Panc1 (cell line): ENCODE measurements at regions not wholly inside any gene's neighbourhood (a gene's known extent, or its start where the extent isn't known, plus 50 kb on each side); places are given as distances from the start of the nearest gene placed in this dataset.

Experiments used
- ATAC-seq: fragments of 200-7000 bp; cut with Tn5 transposase; 2 replicates; pipeline ENCODE4 v1.9.1; 2020; ENCODE audit warnings: mild to moderate bottlenecking, moderate library complexity
- BruUV-seq: library from RNA; stranded (reverse); fragments of 400-500 nt; replicated peaks from 2 replicates; lab custom pipeline; 2021; lab: Mats Ljungman, UMichigan
- CTCF ChIA-PET: fragments of 300-600 bp; sonication (Branson Sonifier 250); formaldehyde crosslinking; loops from one replicate; lab custom pipeline; 2022; ENCODE audit warnings: antibody characterized with exemption; lab: Charles Lee
- POLR2A ChIA-PET: fragments of 300-600 bp; sonication (Branson Sonifier 250); formaldehyde crosslinking; loops from one replicate; lab custom pipeline; 2022; ENCODE audit warnings: antibody characterized with exemption; lab: Charles Lee
- DNase-seq: peaks from one replicate; pipeline ENCODE4 v3.0.0-alpha.2; 2010; ENCODE audit warnings: low read depth, low spot score
- H3K27ac ChIP-seq: 2 replicates; pipeline ENCODE4 v1.5.1; 2011; ENCODE audit warnings: mild to moderate bottlenecking, low read length, inconsistent platforms
- H3K27me3 ChIP-seq: fragments of 200-500 bp; sonication (Bioruptor generic); 2 replicates; pipeline ENCODE4 v1.6.0; 2014; ENCODE audit warnings: low read length, inconsistent platforms; ENCODE audit not compliant: control insufficient read depth, insufficient read depth
- H3K36me3 ChIP-seq: fragments of 200-500 bp; sonication (Bioruptor generic); 2 replicates; pipeline ENCODE4 v1.5.1; 2014; ENCODE audit warnings: inconsistent platforms, mild to moderate bottlenecking, low read length, moderate library complexity; ENCODE audit not compliant: control insufficient read depth, insufficient read depth
- H3K4me1 ChIP-seq: 2 replicates; pipeline ENCODE4 v1.5.1; 2011; ENCODE audit warnings: inconsistent platforms, mild to moderate bottlenecking, low read length, moderate library complexity; ENCODE audit not compliant: control insufficient read depth, insufficient read depth
- H3K4me3 ChIP-seq, 2 experiments: 2 replicates each; pipeline ENCODE4 v1.5.1; 2011 to 2012; ENCODE audit warnings: low read depth in 2 of 2, low read length in 2 of 2, mild to moderate bottlenecking in 2 of 2, inconsistent platforms in 1 of 2, moderate library complexity in 1 of 2
- H3K9me3 ChIP-seq: fragments of 200-500 bp; sonication (Bioruptor generic); 2 replicates; pipeline ENCODE4 v1.5.1; 2014; ENCODE audit warnings: low read depth, mild to moderate bottlenecking, inconsistent platforms, low read length, moderate library complexity; ENCODE audit not compliant: control insufficient read depth, insufficient read depth
- CTCF ChIP-seq: fragments of 450-650 bp; IDR thresholded peaks from 2 replicates; pipeline ENCODE4 v1.5.1; 2017; ENCODE audit warnings: mild to moderate bottlenecking
- POLR2AphosphoS5 ChIP-seq: IDR thresholded peaks from 2 replicates; pipeline ENCODE4 v1.6.1; 2012; ENCODE audit warnings: mild to moderate bottlenecking, low read depth, low read length, moderate library complexity
- REST ChIP-seq, 2 experiments: IDR thresholded peaks; 2 replicates each; pipeline ENCODE4 v1.6.1; 2011 to 2012; ENCODE audit warnings: low read depth in 2 of 2, control low read depth in 1 of 2, low read length in 1 of 2, mild to moderate bottlenecking in 1 of 2, moderate library complexity in 1 of 2; ENCODE audit not compliant: insufficient read depth in 1 of 2
- SIN3A ChIP-seq: IDR thresholded peaks from 2 replicates; pipeline ENCODE4 v1.6.1; 2012; ENCODE audit warnings: low read depth, mild to moderate bottlenecking, low read length, moderate library complexity, borderline replicate concordance; ENCODE audit not compliant: insufficient read depth
- TCF7L2 ChIP-seq: IDR thresholded peaks from 2 replicates; pipeline ENCODE4 v1.6.1; 2011; ENCODE audit warnings: mild to moderate bottlenecking, low read depth, low read length, inconsistent platforms
- in situ Hi-C: cut with HindIII; loops from 2 replicates; pipeline ENCODE4 v1.10.0; 2016; ENCODE audit warnings: low sequenced_read_pairs, low pct_unique_long_range_greater_than_20kb
- intact Hi-C: fragments of 100-400 bp; cut with micrococcal nuclease; formaldehyde crosslinking; loops from one replicate; pipeline ENCODE4 v1.10.0; 2022; ENCODE audit not compliant: unreplicated experiment

DNA sequence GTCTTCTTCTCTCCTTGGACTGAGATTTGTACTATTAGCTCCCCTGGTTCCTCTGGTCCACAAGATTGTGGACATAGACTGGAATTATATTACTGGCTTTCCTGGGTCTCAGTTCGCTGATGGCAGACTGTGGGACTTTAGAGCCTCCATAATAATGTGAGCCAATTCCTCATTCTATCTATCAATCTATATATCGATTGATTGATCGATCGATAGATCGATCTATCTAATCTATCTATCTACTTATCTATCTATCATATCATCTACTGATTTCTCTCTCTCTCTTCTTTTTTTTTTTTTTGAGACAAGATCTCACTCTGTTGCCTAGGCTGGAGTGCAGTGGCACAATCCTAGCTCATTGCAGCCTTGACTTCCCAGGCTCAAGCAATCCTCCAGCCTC lies 51.5 kb upstream of the DDR1 start:
- no peak for ATAC-seq
- no TSS peak for BruUV-seq
- POLR2A ChIA-PET: interaction anchor here (0.6 kb wide), 1 partner anchor 958 kb away, joined by 18 read pairs; no protein-coding TSS in a partner anchor
- intact Hi-C loops (no loop called here), in situ Hi-C loops (no loop called here)
- Histone ChIP-seq H3K4me3 (no peak overlapping the region), H3K27me3 (no peaks in the 10 kb centered on the region), H3K4me1 (peaks cover 6% of the 10 kb centered on the region), H3K36me3 (no peaks in the 10 kb centered on the region), H3K9me3 (no peaks in the 10 kb centered on the region), H3K27ac (no peak overlapping the region)
- no peak for DNase-seq
- CTCF ChIA-PET: no interaction called here
- TF ChIP-seq TCF7L2: no peak
- no peak for TF ChIP-seq POLR2AphosphoS5
- no peak for TF ChIP-seq CTCF
- no peak for TF ChIP-seq SIN3A
- TF ChIP-seq REST (IDR thresholded peaks at IDR 0.05; ENCODE audit: insufficient read depth in 1 of 2, low read depth in 2 of 2, low read length in 1 of 2): no peak

DNA sequence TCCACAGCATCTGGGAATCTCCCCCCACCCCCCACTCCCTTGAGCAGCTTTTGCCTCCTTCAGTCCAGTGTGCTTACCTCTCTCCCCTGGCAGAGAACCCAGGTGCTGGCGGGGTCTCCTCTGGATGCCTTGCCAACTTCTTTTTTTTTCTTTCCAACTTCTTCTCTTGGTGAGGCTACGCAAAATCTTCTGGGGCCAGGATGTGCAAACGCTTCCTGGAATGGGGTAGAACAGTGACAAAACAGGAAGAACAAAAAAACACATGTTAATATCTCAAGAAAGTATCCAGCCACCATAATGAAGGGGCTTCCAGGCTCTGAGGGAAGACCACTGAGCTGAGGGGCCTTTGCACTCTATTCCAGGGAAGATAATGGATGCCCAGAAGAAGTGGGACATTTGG lies 53.9 kb upstream of the DDR1 start:
- no peaks in the 10 kb centered on the region for H3K36me3 ChIP-seq
- H3K27ac ChIP-seq: no peak overlapping the region; the same call in 1 of the 2 replicates
- no peak for DNase-seq
- ChIA-PET CTCF (interaction anchor here (0.7 kb wide), 1 partner anchor 257 kb away, joined by 11 read pairs; no protein-coding TSS in a partner anchor), POLR2A (interaction anchor here (0.6 kb wide), 1 partner anchor 10 kb away, joined by 4 read pairs; no protein-coding TSS in a partner anchor)
- in situ Hi-C loops (no loop called here), intact Hi-C loops (no loop called here)
- ATAC-seq: no peak
- no TSS peak for BruUV-seq
- H3K9me3 ChIP-seq: no peaks in the 10 kb centered on the region
- TF ChIP-seq REST (IDR thresholded peaks at IDR 0.05; ENCODE audit: insufficient read depth in 1 of 2, low read depth in 2 of 2, low read length in 1 of 2) (no peak), CTCF (no peak), SIN3A (no peak)
- no peaks in the 10 kb centered on the region for H3K27me3 ChIP-seq
- H3K4me3 ChIP-seq: no peak overlapping the region
- peaks cover 18% of the 10 kb centered on the region for H3K4me1 ChIP-seq
